PC-9 (cell line): ENCODE measurements at regions not wholly inside any gene's neighbourhood (a gene's known extent, or its start where the extent isn't known, plus 50 kb on each side); places are given as distances from the start of the nearest gene placed in this dataset.

ENCODE experiments used
- BruUV-seq: library from RNA; stranded (reverse); fragments of 400-500 nt; replicated peaks from 2 replicates; lab custom pipeline; 2021; lab: Mats Ljungman, UMichigan
- CTCF ChIA-PET: fragments of 300-600 bp; sonication (Branson Sonifier 250); formaldehyde crosslinking; loops from one replicate; lab custom pipeline; 2022; ENCODE audit warnings: antibody characterized with exemption; lab: Charles Lee
- POLR2A ChIA-PET: fragments of 300-600 bp; sonication (Branson Sonifier 250); formaldehyde crosslinking; loops from one replicate; lab custom pipeline; 2022; ENCODE audit warnings: antibody characterized with exemption; ENCODE audit not compliant: unreplicated experiment; lab: Charles Lee
- DNase-seq, 2 experiments: peaks; one replicate each; pipeline versions ENCODE4 v3.0.0 to v3.0.0-alpha.2; 2015 to 2022; ENCODE audit warnings: mixed read lengths in 1 of 2
- H2AFZ ChIP-seq: fragments of 200-600 bp; sonication (generic); 2 replicates; pipeline ENCODE4 v1.8.1; 2017; ENCODE audit warnings: antibody characterized with exemption
- H3F3A ChIP-seq: fragments of 200-600 bp; sonication (generic); 2 replicates; pipeline ENCODE4 v1.8.1; 2017; ENCODE audit warnings: antibody characterized with exemption, mild to moderate bottlenecking, low read depth; ENCODE audit not compliant: insufficient read depth
- H3K27ac ChIP-seq: fragments of 200-600 bp; sonication (generic); 2 replicates; pipeline ENCODE4 v1.6.1; 2016; ENCODE audit warnings: mixed run types
- H3K27me3 ChIP-seq: fragments of 200-600 bp; sonication (generic); 2 replicates; pipeline ENCODE4 v1.6.1; 2016; ENCODE audit warnings: low read depth, mixed run types; ENCODE audit not compliant: insufficient read depth
- H3K36me3 ChIP-seq: fragments of 200-600 bp; sonication (generic); 2 replicates; pipeline ENCODE4 v1.6.1; 2016; ENCODE audit warnings: low read depth, mixed run types
- H3K4me1 ChIP-seq: fragments of 200-600 bp; sonication (generic); replicated peaks from 2 replicates; pipeline ENCODE4 v1.6.1; 2016; ENCODE audit warnings: mixed run types; ENCODE audit not compliant: insufficient read depth
- H3K4me2 ChIP-seq: fragments of 200-600 bp; sonication (generic); 2 replicates; pipeline ENCODE4 v1.6.1; 2017; ENCODE audit warnings: mixed run types
- H3K4me3 ChIP-seq: fragments of 200-600 bp; sonication (generic); 2 replicates; pipeline ENCODE4 v1.6.1; 2016; ENCODE audit warnings: mixed run types
- H3K79me2 ChIP-seq: fragments of 200-600 bp; sonication (generic); 2 replicates; pipeline ENCODE4 v1.6.1; 2017; ENCODE audit warnings: low read depth, mixed run types
- H3K9me2 ChIP-seq: fragments of 200-600 bp; sonication (generic); 2 replicates; pipeline ENCODE4 v1.8.1; 2017; ENCODE audit warnings: mild to moderate bottlenecking; ENCODE audit not compliant: insufficient read depth
- H3K9me3 ChIP-seq: fragments of 200-600 bp; sonication (generic); 2 replicates; pipeline ENCODE4 v1.8.1; 2016; ENCODE audit warnings: low read depth; ENCODE audit not compliant: insufficient read depth
- H4K20me1 ChIP-seq: fragments of 200-600 bp; sonication (generic); 2 replicates; pipeline ENCODE4 v1.8.1; 2017; ENCODE audit not compliant: insufficient read depth
- CTCF ChIP-seq: fragments of 200-600 bp; sonication (generic); conservative IDR thresholded peaks from 2 replicates; pipeline ENCODE4 v1.6.1; 2017; ENCODE audit warnings: mixed run types, antibody characterized with exemption, mild to moderate bottlenecking, moderate library complexity
- EZH2 ChIP-seq: fragments of 200-600 bp; sonication (generic); IDR thresholded peaks from 2 replicates; pipeline ENCODE4 v1.8.0; 2017; ENCODE audit warnings: antibody characterized with exemption, low read depth
- intact Hi-C: fragments of 100-400 bp; cut with micrococcal nuclease; formaldehyde crosslinking; loops from one replicate; pipeline ENCODE4 v1.10.0; 2022; ENCODE audit not compliant: unreplicated experiment

DNA sequence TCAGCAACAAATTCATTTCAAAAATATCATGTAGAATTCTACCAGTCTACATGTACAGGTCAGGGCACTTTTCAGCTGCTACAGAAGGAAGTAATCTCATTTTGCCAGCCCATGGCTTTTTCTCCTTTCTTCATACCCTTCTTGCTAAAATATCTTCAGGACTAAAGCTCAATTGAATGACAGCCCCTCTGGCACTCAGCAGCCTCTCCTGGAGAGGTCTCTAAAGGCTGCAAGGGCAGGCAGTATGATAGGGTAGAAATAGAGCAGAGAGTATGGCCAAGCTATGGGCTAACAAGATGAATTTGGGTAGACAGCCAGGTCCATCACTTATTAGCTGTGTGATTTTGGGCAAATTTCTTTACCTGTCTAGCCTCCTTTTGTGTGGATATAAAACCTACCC lies 224.6 kb upstream of the RPL34 start:
- no peak for DNase-seq
- H3K79me2 ChIP-seq, result no peaks in the 10 kb centered on the region
- no peaks in the 10 kb centered on the region for H3K4me1 ChIP-seq
- no peaks in the 10 kb centered on the region for H3K9me3 ChIP-seq
- ChIA-PET POLR2A (no interaction called here), CTCF (no interaction called here)
- H3K27me3 ChIP-seq, result no peaks in the 10 kb centered on the region
- H3K9me2 ChIP-seq, result no peaks in the 10 kb centered on the region
- no peaks in the 10 kb centered on the region for H3F3A ChIP-seq
- intact Hi-C loops, result no loop called here
- no peak overlapping the region for H3K27ac ChIP-seq
- H3K36me3 ChIP-seq, result no peaks in the 10 kb centered on the region
- BruUV-seq, result no TSS peak
- TF ChIP-seq EZH2 (no peak), CTCF (no peak)
- H3K4me2 ChIP-seq, result no peak overlapping the region
- no peak overlapping the region for H3K4me3 ChIP-seq
- H2AFZ ChIP-seq, result no peak overlapping the region
- H4K20me1 ChIP-seq, result no peaks in the 10 kb centered on the region

GRCh38 chr4:108393890-108394472 lies 225.2 kb upstream of the LEF1 start:
- H3K4me2 ChIP-seq, result no peak overlapping the region
- no peak for DNase-seq
- H3K36me3 ChIP-seq, result no peaks in the 10 kb centered on the region
- no peak overlapping the region for H3K4me3 ChIP-seq
- H3K9me3 ChIP-seq, result no peaks in the 10 kb centered on the region
- H3K9me2 ChIP-seq, result no peaks in the 10 kb centered on the region
- H3K27ac ChIP-seq, result no peak overlapping the region
- no peaks in the 10 kb centered on the region for H3K27me3 ChIP-seq
- H3K4me1 ChIP-seq, result no peaks in the 10 kb centered on the region
- no peak overlapping the region for H2AFZ ChIP-seq
- CTCF ChIA-PET, result no interaction called here
- POLR2A ChIA-PET, result interaction anchor here (0.6 kb wide), 1 partner anchor 389 kb away, joined by 3 read pairs; no protein-coding TSS in a partner anchor
- BruUV-seq, result no TSS peak
- H3K79me2 ChIP-seq, result no peaks in the 10 kb centered on the region
- intact Hi-C loops, result no loop called here
- no peak for TF ChIP-seq EZH2
- TF ChIP-seq CTCF, result no peak
- no peaks in the 10 kb centered on the region for H3F3A ChIP-seq
- no peaks in the 10 kb centered on the region for H4K20me1 ChIP-seq

- H2AFZ ChIP-seq, result no peak overlapping the region
- CTCF ChIA-PET, result no interaction called here
- no peaks in the 10 kb centered on the region for H3K36me3 ChIP-seq
Measured at GRCh38 chr4:108391701-108392455, 223.1 kb upstream of the LEF1 start.

More at GRCh38 chr4:108391701-108392455, 223.1 kb upstream of the LEF1 start:
- Histone ChIP-seq H3K4me1 (no peaks in the 10 kb centered on the region), H3F3A (no peaks in the 10 kb centered on the region), H3K27me3 (no peaks in the 10 kb centered on the region), H3K4me3 (no peak overlapping the region), H3K4me2 (no peak overlapping the region), H3K27ac (no peak overlapping the region), H3K79me2 (no peaks in the 10 kb centered on the region), H4K20me1 (no peaks in the 10 kb centered on the region), H3K9me3 (no peaks in the 10 kb centered on the region), H3K9me2 (no peaks in the 10 kb centered on the region)
- TF ChIP-seq CTCF (no peak), EZH2 (no peak)
- POLR2A ChIA-PET, result interaction anchor here (0.6 kb wide), 1 partner anchor 17 kb away, joined by 5 read pairs; no protein-coding TSS in a partner anchor
- no TSS peak for BruUV-seq
- intact Hi-C loops, result no loop called here
- DNase-seq, result no peak
